Fibroblast of lung (primary cell): ENCODE measurements at regions not wholly inside any gene's neighbourhood (a gene's known extent, or its start where the extent isn't known, plus 50 kb on each side); places are given as distances from the start of the nearest gene placed in this dataset.

ENCODE experiments used
- CTCF ChIP-seq, 2 donors: IDR thresholded peaks in 1 of 2; conservative IDR thresholded peaks in 1 of 2; 1 replicate in 1 of 2; 2 replicates in 1 of 2; pipeline ENCODE4 v1.5.1; 2011 to 2012; ENCODE audit warnings: low read length in 2 of 2, control low read depth in 1 of 2, inconsistent platforms in 1 of 2, low read depth in 1 of 2, mild to moderate bottlenecking in 1 of 2
- EZH2 ChIP-seq: IDR thresholded peaks from 2 replicates; pipeline ENCODE4 v1.5.1; 2012; ENCODE audit warnings: low read length, control low read depth, mild to moderate bottlenecking; ENCODE audit errors: missing control alignments

- TF ChIP-seq CTCF (conservative IDR thresholded peaks at IDR 0.05 in 1 of 2, IDR thresholded peaks at IDR 0.05 in 1 of 2; ENCODE audit: low read depth in 1 of 2, low read length in 2 of 2) (no peak), EZH2 (no peak)
Measured at GRCh38 chr12:98018836-98019235, 496.6 kb upstream of the TMPO start.
